GM21717 (cell line): ENCODE measurements at regions not wholly inside any gene's neighbourhood (a gene's known extent, or its start where the extent isn't known, plus 50 kb on each side); places are given as distances from the start of the nearest gene placed in this dataset.

Source experiments
- ATAC-seq: cut with Tn5 transposase; IDR thresholded peaks from one replicate; pipeline ENCODE4 v1.9.1; 2021; ENCODE audit warnings: mild to moderate bottlenecking, moderate library complexity; ENCODE audit not compliant: unreplicated experiment

DNA sequence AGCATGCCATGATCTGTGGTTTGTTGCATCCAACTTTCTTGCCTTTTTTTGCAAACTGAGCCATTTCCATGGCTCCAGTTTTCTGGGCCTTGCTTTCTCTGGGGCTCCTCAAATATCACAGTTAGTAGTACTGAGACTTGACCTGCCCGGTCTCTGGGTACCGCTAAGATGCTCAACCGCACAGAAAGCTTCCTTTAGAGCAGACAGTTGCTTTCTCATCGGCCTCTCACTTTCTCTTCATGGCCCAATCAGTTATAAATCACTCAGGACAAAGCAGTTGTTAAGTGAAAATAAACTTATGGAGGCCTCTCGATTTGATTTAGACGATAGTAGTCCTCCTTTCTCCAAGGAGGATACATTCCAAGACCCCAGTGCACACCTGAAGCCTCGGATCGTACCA is 141.2 kb upstream of the ASB18 start:
- ATAC-seq, result no peak

DNA sequence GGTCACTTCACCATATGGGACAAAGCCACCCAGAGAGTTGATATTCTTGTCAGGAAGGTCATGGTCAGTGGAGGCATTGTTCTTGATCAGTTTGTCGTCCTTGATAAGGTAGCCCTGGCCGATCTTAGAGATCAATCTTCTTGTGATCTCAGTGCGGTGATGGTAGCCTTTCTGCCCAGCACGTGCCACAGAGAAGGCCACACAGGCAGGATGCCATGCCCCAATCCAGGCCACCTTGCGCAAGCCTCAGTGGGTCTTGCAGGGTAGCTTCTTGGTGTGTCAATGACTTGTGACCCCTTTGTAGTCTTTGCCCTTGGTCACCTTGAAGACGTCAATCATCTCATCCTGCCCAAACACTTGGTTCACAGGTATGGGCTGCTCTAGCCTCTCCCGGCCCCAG is 143.9 kb upstream of the ASB18 start:
- ATAC-seq, result no peak

DNA sequence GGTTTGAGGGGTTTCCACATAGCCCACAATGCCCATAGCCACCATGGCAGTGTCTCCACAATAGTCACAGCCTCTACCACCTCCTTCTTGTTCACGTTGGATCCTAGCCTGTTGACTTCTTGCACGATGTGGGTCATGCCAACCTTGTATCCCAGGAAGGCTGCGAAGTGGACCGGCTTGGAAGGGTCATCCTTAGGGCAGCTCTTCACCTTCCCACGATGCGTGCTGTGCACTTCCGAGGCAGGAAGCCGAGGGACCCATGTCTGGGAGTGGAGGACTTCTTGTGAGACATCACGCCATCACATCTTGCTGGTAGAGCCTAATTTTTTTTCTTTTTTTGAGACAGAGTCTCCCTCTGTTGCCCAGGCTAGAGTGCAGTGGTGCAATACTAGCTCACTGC is 144.6 kb upstream of the ASB18 start:
- ATAC-seq, result no peak

GRCh38 chr2:236415684-236416444 is 151.7 kb upstream of the ASB18 start:
- no peak for ATAC-seq

DNA sequence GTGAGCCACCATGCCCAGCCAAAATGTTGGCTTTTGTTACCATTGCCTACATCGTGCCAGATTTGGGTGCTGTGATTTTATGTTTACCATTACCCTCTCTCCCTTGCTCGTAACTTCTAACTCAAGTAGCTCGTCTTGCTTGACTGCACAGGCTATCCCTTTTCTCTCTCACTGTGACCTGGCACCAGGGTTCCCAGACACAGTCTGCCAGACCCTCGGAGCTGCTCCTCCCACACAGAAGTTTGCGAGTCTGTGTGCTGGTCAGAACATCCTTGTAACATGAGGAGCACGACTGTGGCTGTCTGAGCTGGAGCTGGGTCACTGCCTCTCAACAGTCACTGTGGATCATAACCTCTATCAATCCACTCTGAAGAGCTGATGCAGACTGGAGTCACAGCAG is 152.5 kb upstream of the ACKR3 start:
- ATAC-seq, result no peak

DNA sequence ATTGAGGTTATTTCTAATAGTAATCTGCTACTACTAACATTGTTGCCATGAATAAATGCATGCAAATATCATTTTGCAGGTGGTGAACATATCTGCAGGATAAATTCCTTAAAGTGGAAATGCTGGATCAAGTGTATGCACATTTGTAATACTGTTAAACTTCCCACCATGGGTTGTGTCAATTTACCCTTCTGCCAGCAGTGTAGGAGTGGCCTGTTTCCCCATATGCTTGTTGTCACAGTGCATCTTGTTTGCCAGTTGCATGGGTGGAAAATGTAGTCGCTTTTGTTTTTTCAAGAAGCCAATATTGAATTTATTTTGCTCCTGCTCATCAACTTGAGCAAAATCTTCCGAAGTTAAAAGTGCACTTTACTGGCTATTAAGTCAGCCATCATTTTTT is 139.0 kb upstream of the ACKR3 start:
- no peak for ATAC-seq

- ATAC-seq, result no peak
Observed at GRCh38 chr2:236434593-236434992, 135.0 kb upstream of the ACKR3 start.

DNA sequence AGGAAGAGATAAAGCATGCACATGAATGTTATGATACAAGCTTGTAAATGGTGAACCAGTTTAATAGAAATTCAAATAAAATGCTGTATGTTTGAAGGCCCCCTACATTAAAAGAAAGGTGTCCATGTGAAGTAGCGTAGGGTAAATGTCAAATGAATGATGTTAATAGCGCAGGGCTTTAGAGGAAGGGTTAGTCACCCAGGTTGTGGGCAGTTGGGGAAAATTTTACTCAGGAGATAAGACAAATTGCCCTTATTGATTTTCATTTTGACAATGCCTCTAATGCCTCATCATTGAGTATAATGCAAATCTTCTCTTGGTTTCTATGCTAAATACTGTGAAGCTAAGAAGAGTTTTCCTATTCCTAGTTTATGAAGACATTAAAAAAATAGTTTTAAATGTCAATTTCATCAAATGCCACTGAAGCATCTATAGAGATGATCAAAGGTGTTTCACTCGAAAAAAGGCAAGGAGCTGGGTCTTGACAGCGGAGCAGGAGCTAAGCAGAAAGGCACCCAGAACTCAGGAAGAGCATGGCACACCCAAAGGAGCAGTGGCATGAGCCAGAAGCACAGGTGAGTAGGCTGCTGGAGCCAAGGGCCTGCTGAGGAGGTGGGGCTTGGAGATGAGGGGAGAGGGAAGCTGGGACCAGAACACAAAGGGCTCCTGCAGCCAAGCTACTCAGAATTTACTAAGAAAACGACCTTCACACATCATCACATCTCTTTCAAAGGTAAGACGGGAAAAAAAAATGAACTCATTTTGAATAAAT is 129.3 kb upstream of the ACKR3 start:
- no peak for ATAC-seq

DNA sequence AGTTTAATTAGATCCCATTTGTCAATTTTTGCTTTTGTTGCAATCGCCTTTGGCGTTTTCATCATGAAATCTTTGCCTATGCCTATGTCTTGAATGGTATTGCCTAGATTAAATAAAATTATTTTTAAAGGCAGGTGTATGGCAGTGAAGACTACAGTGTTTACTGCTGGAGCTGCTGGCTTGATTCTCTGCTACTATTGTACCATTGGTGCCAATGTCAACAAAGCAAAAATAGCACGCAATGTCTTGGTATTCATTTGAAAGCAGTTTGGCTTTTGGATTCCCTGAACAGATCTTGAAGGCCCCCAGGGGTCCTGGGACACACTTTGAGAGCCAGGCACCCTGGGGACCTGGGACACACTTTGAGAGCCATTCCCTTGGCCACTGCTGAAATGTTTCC is 125.4 kb upstream of the ACKR3 start:
- ATAC-seq, result no peak

DNA sequence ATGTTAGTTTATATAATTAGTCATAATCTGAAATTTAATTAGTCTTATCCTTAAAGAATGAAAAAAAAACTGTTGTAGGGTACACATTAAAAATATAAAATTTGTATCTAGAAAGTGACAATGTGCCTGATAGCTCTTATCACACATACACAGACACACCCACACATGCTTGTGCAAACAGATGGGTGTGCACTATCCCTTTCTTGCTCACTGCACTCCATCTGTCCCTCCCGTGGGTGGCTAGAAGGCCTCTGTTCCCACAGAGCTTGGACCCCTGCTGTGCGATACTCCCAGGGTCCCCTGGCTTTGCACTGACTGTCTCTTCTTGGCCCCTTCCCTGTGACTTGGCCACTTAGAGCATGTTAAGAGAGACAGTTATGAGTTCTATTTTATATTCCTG is 123.9 kb upstream of the ACKR3 start:
- ATAC-seq, result no peak

DNA sequence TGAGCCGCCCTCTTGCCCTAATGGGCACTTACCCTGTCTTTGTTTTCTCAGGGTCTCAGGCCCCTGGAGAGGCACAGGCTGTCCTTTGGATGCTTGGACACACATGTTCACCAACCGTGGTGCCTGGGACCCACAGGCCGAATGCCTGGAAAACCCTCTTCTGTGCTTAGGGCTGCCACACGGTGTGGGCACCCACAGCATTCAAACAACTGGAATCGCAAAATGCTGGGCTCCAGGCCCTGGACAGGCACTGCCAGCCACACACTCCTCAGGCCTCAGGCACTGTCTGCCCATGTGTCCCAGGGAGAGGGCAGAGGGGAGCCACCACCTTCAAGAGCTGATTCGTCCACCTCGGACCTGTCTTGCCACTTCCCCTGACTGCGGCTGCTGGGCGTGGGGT is 123.1 kb upstream of the ACKR3 start:
- no peak for ATAC-seq

GRCh38 chr2:236449167-236449761 is 120.4 kb upstream of the ACKR3 start:
- ATAC-seq, result no peak

DNA sequence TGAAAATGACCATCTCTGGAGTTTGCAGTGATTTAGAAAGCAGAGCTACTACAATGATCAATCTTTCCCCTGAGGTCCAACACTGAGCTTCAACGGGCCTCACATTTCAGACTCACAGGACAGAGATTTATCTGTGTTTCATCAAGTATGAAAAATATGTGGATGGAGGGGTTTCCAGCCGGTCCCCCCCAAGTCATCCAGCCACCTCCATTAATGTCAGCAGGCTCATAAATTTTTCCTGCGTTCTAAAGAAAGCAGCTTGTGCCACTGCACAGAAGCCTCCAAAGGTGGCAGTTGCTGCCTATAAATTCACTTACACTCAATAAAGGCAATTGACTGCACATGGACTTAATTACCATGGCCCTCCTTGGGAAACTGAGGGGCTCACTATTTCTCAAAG is 117.4 kb upstream of the ACKR3 start:
- ATAC-seq, result no peak

DNA sequence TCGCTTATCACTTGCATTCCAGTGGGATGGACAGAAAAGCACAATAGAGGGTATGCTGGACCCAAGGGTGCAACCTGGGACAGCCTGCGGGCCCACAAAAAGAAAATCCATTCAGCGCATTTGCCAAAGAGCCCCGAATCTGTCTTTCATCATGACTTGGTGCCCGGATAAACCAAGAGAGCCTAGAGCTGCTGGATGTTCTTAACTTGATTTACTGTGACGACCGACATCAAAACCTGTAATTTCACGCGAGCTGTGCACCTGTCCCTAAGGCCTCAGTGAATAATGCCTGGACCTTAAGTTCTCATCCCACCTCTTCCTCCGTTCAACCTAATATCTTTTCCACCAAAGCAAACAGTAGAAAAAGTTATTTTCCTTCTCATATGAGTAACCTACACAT is 115.5 kb upstream of the ACKR3 start:
- no peak for ATAC-seq

GRCh38 chr2:236459393-236459792 is 110.2 kb upstream of the ACKR3 start:
- ATAC-seq, result no peak

DNA sequence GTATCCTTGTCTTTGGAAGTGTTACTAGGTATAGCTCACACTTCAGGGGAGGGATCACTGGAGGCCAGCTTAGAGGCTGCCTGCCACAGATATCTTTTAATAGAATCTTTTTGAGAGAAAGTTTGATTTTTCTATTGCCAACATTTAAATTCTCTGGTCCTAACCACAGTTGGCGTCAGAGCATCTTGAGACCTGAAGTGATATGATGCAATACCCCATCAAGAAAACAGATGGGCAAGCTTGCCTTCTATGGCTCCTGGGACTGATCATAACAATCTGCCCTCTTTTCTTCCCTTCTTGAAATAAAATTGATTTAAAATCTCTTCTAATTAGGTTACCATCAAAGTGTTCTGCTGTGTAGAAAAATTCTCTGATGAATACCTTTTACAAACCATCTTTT is 105.5 kb upstream of the ACKR3 start:
- no peak for ATAC-seq

DNA sequence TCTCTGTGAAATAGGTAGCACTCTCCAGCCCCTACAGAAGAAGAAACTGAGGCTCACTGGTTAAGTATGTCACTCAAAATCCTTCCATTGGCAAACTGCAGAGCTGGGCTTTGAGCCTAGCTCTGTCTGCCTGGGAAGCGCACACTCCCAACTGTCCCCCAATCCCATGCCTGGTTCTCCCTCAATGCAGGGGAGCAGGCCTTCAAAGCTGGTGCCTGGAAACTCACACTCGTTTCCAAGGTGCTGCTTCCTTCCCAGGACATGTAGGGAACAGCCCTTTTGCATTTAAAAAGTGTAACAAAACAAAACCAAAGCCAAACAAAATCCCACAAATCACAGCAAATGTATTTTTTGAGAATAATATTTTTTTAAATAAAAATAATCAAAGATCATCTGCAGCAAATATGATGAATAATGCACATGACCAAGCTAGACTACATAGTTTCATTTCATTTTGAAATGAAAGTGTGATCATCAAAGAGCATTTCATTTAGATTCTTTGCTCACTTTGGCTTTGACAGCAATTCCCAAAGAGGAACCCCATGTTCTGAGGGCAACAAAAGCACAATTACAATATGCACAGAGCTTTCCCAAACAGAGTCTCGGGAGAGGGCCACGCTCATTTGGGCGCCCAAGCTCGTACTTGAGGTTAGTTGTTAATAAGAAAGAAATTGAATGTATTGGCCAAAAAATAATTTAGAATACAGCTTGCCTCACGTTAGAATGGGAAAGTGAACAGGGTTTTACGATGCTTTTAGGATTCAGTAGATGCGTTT is 96.7 kb upstream of the ACKR3 start:
- no peak for ATAC-seq

DNA sequence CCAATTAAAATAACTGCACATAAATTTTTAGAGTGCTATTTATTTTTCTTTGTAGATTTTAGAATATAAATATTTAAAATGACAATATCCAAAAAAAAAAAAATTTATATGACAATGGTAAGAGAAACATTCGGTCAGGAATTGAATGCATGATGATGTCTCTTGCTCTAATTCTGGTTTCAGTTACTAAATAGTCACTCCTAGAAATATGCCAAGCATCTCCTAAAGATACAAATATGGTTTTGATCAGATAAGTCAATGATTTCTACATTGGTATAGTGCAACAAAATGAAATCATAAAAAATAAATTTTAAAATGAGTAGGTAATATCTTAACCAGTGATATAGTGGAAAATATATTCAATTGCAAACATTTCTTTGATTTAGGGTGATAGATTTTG is 95.9 kb upstream of the ACKR3 start:
- no peak for ATAC-seq

- ATAC-seq, result no peak
Observed at GRCh38 chr2:236479814-236480213, 89.8 kb upstream of the ACKR3 start.

- ATAC-seq, result no peak
Observed at GRCh38 chr2:236483102-236483501, 86.5 kb upstream of the ACKR3 start.

GRCh38 chr2:236485519-236485918 is 84.1 kb upstream of the ACKR3 start:
- ATAC-seq, result no peak
